ENCODE measurements at regions not wholly inside any gene's neighbourhood (a gene's known extent, or its start where the extent isn't known, plus 50 kb on each side); places are given as distances from the start of the nearest gene placed in this dataset.

DNA sequence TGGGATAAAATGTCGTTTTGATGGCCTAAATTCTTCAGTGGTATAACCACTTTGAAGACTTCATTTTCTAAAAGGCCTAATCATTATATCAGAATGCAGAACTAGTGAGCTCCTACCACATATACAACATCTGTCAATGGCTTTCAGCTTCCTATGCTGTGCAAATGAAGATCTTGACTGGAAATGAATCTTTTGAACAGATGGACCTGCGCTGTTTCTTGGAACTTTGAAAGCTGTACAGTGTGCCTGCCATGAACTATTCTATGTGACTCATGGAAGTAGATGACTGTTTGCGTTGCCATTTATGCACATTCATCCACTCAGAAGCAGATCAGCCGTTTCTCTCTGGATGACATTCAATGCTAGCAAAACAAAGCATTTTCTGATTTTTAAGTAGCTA is 542.2 kb upstream of the USP15 start:
- no peak for TF ChIP-seq CTCF (IDR thresholded peaks at IDR 0.05; ENCODE audit: unreplicated experiment)
- CTCF ChIA-PET = no interaction called here
- Mint-ChIP-seq H3K36me3 (ENCODE audit: insufficient read depth, unreplicated experiment) (no peaks in the 10 kb centered on the region), H3K27me3 (ENCODE audit: unreplicated experiment) (no peaks in the 10 kb centered on the region), H3K4me3 (ENCODE audit: low read depth, unreplicated experiment) (no peak overlapping the region), H3K27ac (ENCODE audit: unreplicated experiment) (no peak overlapping the region), H3K9me3 (ENCODE audit: low read depth, unreplicated experiment) (no peaks in the 10 kb centered on the region), H3K4me1 (ENCODE audit: low read depth, unreplicated experiment) (no peaks in the 10 kb centered on the region)
- no TSS peak for BruUV-seq (replicated peaks)
- intact Hi-C loops (cut with micrococcal nuclease; ENCODE audit: unreplicated experiment) = no loop called here
- no peak for DNase-seq

- TF ChIP-seq CTCF (IDR thresholded peaks at IDR 0.05; ENCODE audit: unreplicated experiment) = no peak
- CTCF ChIA-PET = no interaction called here
These were observed 520.3 kb upstream of the USP15 start for GRCh38 chr12:61739925-61740324.

GRCh38 chr12:61750604-61751003 is 509.6 kb upstream of the USP15 start:
- Mint-ChIP-seq H3K27me3 (ENCODE audit: unreplicated experiment) (no peaks in the 10 kb centered on the region), H3K4me3 (ENCODE audit: low read depth, unreplicated experiment) (no peak overlapping the region), H3K27ac (ENCODE audit: unreplicated experiment) (no peak overlapping the region), H3K36me3 (ENCODE audit: insufficient read depth, unreplicated experiment) (no peaks in the 10 kb centered on the region), H3K9me3 (ENCODE audit: low read depth, unreplicated experiment) (peaks cover 2% of the 10 kb centered on the region), H3K4me1 (ENCODE audit: low read depth, unreplicated experiment) (no peaks in the 10 kb centered on the region)
- DNase-seq = no peak
- no peak for TF ChIP-seq CTCF (IDR thresholded peaks at IDR 0.05; ENCODE audit: unreplicated experiment)
- CTCF ChIA-PET = no interaction called here
- intact Hi-C loops (cut with micrococcal nuclease; ENCODE audit: unreplicated experiment) = no loop called here
- no TSS peak for BruUV-seq (replicated peaks)

More at GRCh38 chr12:61739925-61740324, 520.3 kb upstream of the USP15 start:
- H3K9me3 Mint-ChIP-seq (ENCODE audit: low read depth, unreplicated experiment) = no peaks in the 10 kb centered on the region
- no peak for DNase-seq
- no peaks in the 10 kb centered on the region for H3K27me3 Mint-ChIP-seq (ENCODE audit: unreplicated experiment)
- no TSS peak for BruUV-seq (replicated peaks)
- intact Hi-C loops (cut with micrococcal nuclease; ENCODE audit: unreplicated experiment) = no loop called here
- H3K36me3 Mint-ChIP-seq (ENCODE audit: insufficient read depth, unreplicated experiment) = no peaks in the 10 kb centered on the region
- H3K4me1 Mint-ChIP-seq (ENCODE audit: low read depth, unreplicated experiment) = peaks cover 9% of the 10 kb centered on the region
- no peak overlapping the region for H3K27ac Mint-ChIP-seq (ENCODE audit: unreplicated experiment)
- no peak overlapping the region for H3K4me3 Mint-ChIP-seq (ENCODE audit: low read depth, unreplicated experiment)

DNA sequence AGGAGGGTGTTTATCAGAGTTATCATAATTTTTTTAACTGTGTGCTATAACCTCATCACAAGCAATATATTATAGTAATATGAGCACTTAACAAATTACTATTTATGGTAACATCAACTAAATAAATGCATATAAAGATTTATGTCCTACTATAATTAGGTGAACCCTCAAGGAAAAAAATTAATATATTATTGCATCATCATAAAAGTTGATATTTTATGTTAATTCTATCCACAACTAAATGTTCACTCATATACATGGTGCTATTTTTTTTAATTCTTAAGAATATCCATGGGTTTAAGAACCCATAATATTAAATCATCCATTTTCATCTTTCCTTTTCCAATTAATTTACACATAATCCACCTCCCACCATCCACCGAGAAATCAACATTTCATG is 506.0 kb upstream of the USP15 start:
- Mint-ChIP-seq H3K27ac (ENCODE audit: unreplicated experiment) (no peak overlapping the region), H3K36me3 (ENCODE audit: insufficient read depth, unreplicated experiment) (no peaks in the 10 kb centered on the region), H3K4me1 (ENCODE audit: low read depth, unreplicated experiment) (no peaks in the 10 kb centered on the region), H3K9me3 (ENCODE audit: low read depth, unreplicated experiment) (no peaks in the 10 kb centered on the region), H3K27me3 (ENCODE audit: unreplicated experiment) (no peaks in the 10 kb centered on the region), H3K4me3 (ENCODE audit: low read depth, unreplicated experiment) (no peak overlapping the region)
- no peak for DNase-seq
- BruUV-seq (replicated peaks) = no TSS peak
- TF ChIP-seq CTCF (IDR thresholded peaks at IDR 0.05; ENCODE audit: unreplicated experiment) = no peak
- CTCF ChIA-PET = no interaction called here
- intact Hi-C loops (cut with micrococcal nuclease; ENCODE audit: unreplicated experiment) = no loop called here

Data from Calu3 (cell line).